SH-SY5Y (cell line): ENCODE measurements at regions not wholly inside any gene's neighbourhood (a gene's known extent, or its start where the extent isn't known, plus 50 kb on each side); places are given as distances from the start of the nearest gene placed in this dataset.

Source experiments
- GATA2 ChIP-seq: IDR thresholded peaks from 2 replicates; pipeline ENCODE4 v1.6.1; 2011; ENCODE audit warnings: mild to moderate bottlenecking, low read depth, low read length
- GATA3 ChIP-seq: IDR thresholded peaks from 2 replicates; pipeline ENCODE4 v1.6.1; 2011; ENCODE audit warnings: low read depth, mild to moderate bottlenecking, low read length, moderate library complexity

DNA sequence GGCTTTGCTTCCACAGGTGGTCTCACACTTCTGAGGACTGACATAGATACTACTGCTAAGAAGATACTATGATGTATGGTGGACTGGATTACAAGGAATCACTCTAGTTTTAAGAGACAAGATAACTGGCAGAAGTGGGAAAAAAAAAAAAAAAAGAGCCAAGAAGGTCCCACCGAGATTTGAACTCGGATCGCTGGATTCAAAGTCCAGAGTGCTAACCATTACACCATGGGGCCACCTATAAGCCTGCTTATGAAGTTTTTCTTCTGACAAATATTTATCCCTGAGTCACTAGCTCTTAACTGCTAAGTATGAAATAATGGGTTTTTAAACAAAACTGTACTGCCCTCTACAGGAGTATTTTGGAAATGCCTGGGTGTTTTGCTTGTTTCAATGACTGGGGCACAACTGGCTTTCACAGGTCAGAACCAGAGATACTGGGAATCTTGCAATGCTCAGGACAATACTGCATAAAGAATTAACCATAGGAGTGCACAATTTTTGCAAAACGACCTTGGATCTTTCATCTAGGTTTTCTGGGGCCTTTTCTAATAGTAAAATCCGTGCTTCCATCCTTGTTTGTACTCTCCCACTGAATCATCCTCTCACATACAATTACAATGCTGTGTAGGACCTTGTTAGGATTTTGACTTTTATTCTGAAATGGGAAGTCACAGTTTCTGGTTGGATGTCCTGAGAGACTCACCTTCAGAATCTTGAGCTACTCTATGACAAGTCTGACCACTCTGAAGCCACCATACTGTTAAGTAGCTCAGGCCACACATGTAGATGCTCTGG, 116.3 kb downstream of the OR2B2 start:
- TF ChIP-seq GATA2 (no peak), GATA3 (no peak)
